ENCODE measurements at regions not wholly inside any gene's neighbourhood (a gene's known extent, or its start where the extent isn't known, plus 50 kb on each side); places are given as distances from the start of the nearest gene placed in this dataset.
A peak's percentile ranks its signal among the peaks of the same experiment; 100 is the strongest.

DNA sequence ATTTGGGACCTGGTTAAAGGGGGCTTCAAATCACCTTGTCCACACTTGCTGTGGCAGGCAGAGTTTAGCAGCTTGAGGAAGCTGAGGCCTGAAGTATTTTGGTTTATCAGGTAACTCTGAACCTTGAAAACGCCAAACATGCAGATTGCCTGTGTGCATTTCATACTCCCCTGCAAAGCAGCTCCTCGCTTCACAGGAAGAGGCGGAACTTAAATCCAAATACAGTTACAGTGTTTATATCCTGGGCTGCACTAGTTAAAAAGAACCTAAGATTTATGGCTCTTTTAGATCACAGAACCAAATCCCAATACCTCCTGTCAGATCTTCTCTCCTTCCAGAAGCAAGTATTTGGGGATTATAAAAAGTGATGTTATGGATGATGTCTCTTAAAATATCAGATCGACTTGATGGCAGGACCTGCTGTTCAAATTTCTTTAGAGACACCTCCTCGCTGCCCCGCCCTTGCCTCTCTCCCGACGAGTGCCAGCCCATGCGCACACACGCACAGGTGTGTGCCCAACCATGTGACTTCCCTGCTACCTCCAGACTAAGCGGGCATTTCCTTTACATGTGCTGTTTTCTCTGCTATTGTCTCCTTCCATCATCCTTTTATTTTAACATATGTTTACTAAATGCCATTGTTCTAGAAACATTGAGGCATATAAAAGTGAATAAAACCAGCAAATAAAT is 224.6 kb upstream of the FOXQ1 start:
- TF ChIP-seq EZH2phosphoT487 (IDR thresholded peaks at IDR 0.05; ENCODE audit: low read depth, severe bottlenecking, unreplicated experiment) (no peak), CTCF (IDR thresholded peaks at IDR 0.05; ENCODE audit: poor library complexity) (no peak), EZH2 (IDR thresholded peaks at IDR 0.05; ENCODE audit: borderline replicate concordance) (no peak)
- Histone ChIP-seq H3K4me1 (ENCODE audit: insufficient read depth) (peaks cover 19% of the 10 kb centered on the region), H3K4me2 (peak overlapping the region; percentile 41), H3K9me2 (replicated peaks; ENCODE audit: insufficient read depth) (no peaks in the 10 kb centered on the region), H2AFZ (no peak overlapping the region), H4K20me1 (ENCODE audit: insufficient read depth, poor library complexity, severe bottlenecking) (no peaks in the 10 kb centered on the region), H3K4me3 (no peak overlapping the region), H3K9me3 (ENCODE audit: low read depth) (no peaks in the 10 kb centered on the region), H3K79me2 (no peaks in the 10 kb centered on the region), H3K27me3 (no peaks in the 10 kb centered on the region), H3K36me3 (replicated peaks; ENCODE audit: insufficient read depth, low read depth) (no peaks in the 10 kb centered on the region), H3K27ac (peak overlapping the region; percentile 65)
- WGBS (ENCODE audit: low lambda C conversion rate, missing lambda C conversion rate) = 64% methylated on average over 11 of the region's 11 CpGs
- DNase-seq (ENCODE audit: low spot score) = no peak

GRCh38 chr6:1086446-1087153 is 225.3 kb upstream of the FOXQ1 start:
- Histone ChIP-seq H3K4me2 (peak overlapping the region; percentile 41), H4K20me1 (ENCODE audit: insufficient read depth, poor library complexity, severe bottlenecking) (no peaks in the 10 kb centered on the region), H3K9me3 (ENCODE audit: low read depth) (no peaks in the 10 kb centered on the region), H3K36me3 (replicated peaks; ENCODE audit: insufficient read depth, low read depth) (no peaks in the 10 kb centered on the region), H2AFZ (no peak overlapping the region), H3K4me3 (no peak overlapping the region), H3K4me1 (ENCODE audit: insufficient read depth) (peaks cover 19% of the 10 kb centered on the region), H3K9me2 (replicated peaks; ENCODE audit: insufficient read depth) (no peaks in the 10 kb centered on the region), H3K27me3 (no peaks in the 10 kb centered on the region), H3K27ac (peak overlapping the region; percentile 65), H3K79me2 (no peaks in the 10 kb centered on the region)
- no peak for DNase-seq (ENCODE audit: low spot score)
- no peak for TF ChIP-seq CTCF (IDR thresholded peaks at IDR 0.05; ENCODE audit: poor library complexity)
- no peak for TF ChIP-seq EZH2 (IDR thresholded peaks at IDR 0.05; ENCODE audit: borderline replicate concordance)
- no peak for TF ChIP-seq EZH2phosphoT487 (IDR thresholded peaks at IDR 0.05; ENCODE audit: low read depth, severe bottlenecking, unreplicated experiment)
- WGBS (ENCODE audit: low lambda C conversion rate, missing lambda C conversion rate) = 78% methylated on average over 10 of the region's 10 CpGs

DNA sequence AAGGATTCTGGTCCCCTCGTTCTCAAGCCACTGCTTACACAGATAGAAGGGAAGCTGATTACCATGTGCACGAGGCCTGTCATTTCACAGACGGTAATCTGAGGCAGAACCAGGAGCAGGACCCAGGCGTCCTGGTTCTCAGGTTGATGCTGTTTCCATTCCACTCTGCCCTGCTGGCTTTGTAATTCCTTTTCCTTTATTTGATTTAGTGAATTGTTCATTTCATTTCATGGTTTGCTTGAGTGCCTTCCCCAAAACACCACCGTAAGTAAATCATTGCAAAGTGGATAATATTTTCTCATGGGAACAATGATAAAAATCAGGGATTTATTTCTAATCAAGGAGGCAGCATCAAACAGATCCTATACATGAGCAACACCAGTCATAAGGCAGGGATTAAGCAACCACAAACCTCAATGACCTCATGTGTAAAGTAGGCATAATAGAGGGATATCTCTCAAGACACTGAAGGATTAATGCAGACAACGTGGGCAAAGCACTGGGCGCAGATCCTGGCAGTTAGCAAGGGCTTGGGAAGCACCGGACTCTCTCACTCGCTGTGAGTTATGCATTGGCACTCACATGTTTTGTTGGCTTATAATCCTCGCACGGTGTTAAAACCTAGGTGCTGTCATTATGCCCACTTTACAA is 229.5 kb upstream of the FOXQ1 start:
- TF ChIP-seq EZH2 (IDR thresholded peaks at IDR 0.05; ENCODE audit: borderline replicate concordance) (no peak), EZH2phosphoT487 (IDR thresholded peaks at IDR 0.05; ENCODE audit: low read depth, severe bottlenecking, unreplicated experiment) (no peak), CTCF (IDR thresholded peaks at IDR 0.05; ENCODE audit: poor library complexity) (no peak)
- Histone ChIP-seq H4K20me1 (ENCODE audit: insufficient read depth, poor library complexity, severe bottlenecking) (no peaks in the 10 kb centered on the region), H3K36me3 (replicated peaks; ENCODE audit: insufficient read depth, low read depth) (no peaks in the 10 kb centered on the region), H3K4me3 (no peak overlapping the region), H3K79me2 (no peaks in the 10 kb centered on the region), H3K4me2 (peak overlapping the region; percentile 13), H2AFZ (no peak overlapping the region), H3K9me2 (replicated peaks; ENCODE audit: insufficient read depth) (no peaks in the 10 kb centered on the region), H3K27ac (peak overlapping the region; percentile 58), H3K4me1 (ENCODE audit: insufficient read depth) (peaks cover 20% of the 10 kb centered on the region), H3K27me3 (no peaks in the 10 kb centered on the region), H3K9me3 (ENCODE audit: low read depth) (no peaks in the 10 kb centered on the region)
- DNase-seq (ENCODE audit: low spot score) = no peak
- 71% methylated on average over 11 of the region's 11 CpGs for WGBS (ENCODE audit: low lambda C conversion rate, missing lambda C conversion rate)

Data from hepatocyte (in vitro differentiated cells).